Ascending aorta (tissue), 2 donors: ENCODE measurements at regions not wholly inside any gene's neighbourhood (a gene's known extent, or its start where the extent isn't known, plus 50 kb on each side); places are given as distances from the start of the nearest gene placed in this dataset.
"Not testable (repeated sequence)": the region's sequence is repeated elsewhere in the genome, so short reads cannot be mapped to it uniquely, and the experiment has no call there.

ENCODE experiments used
- DNase-seq, 2 donors: peaks; one replicate each; pipeline ENCODE4 v3.0.0-alpha.2; 2019; ENCODE audit warnings: low spot score in 2 of 2
- H3K27ac ChIP-seq, 2 donors: fragments of 200-600 bp; sonication (generic); one replicate each; pipeline ENCODE4 v1.5.1; 2016 to 2017; ENCODE audit warnings: mild to moderate bottlenecking in 1 of 2
- H3K27me3 ChIP-seq: fragments of 200-600 bp; sonication (generic); one replicate; pipeline ENCODE4 v1.5.1; 2017
- H3K36me3 ChIP-seq, 2 donors: fragments of 200-600 bp; sonication (generic); one replicate each; pipeline ENCODE4 v1.5.1; 2016
- H3K4me1 ChIP-seq, 2 donors: fragments of 200-600 bp; sonication (generic); one replicate each; pipeline ENCODE4 v1.5.1; 2016 to 2017; ENCODE audit warnings: mild to moderate bottlenecking in 1 of 2
- H3K4me3 ChIP-seq, 2 donors: fragments of 200-600 bp; sonication (generic); one replicate each; pipeline ENCODE4 v1.5.1; 2016 to 2017; ENCODE audit warnings: mild to moderate bottlenecking in 1 of 2
- H3K9me3 ChIP-seq, 2 donors: fragments of 200-600 bp; sonication (generic); one replicate each; pipeline ENCODE4 v1.5.1; 2016
- CTCF ChIP-seq, 3 experiments: fragments of 200-600 bp in 2 of 3; fragments of 450-650 bp in 1 of 3; sonication (generic) in 2 of 3; IDR thresholded peaks; one replicate each; pipeline ENCODE4 v1.5.1; 2016 to 2019; ENCODE audit warnings: antibody characterized with exemption in 3 of 3, mild to moderate bottlenecking in 1 of 3, moderate library complexity in 1 of 3
- intact Hi-C: fragments of 100-400 bp; cut with DNase I; formaldehyde crosslinking; loops from one replicate; pipeline ENCODE4 v1.15.1; 2023

DNA sequence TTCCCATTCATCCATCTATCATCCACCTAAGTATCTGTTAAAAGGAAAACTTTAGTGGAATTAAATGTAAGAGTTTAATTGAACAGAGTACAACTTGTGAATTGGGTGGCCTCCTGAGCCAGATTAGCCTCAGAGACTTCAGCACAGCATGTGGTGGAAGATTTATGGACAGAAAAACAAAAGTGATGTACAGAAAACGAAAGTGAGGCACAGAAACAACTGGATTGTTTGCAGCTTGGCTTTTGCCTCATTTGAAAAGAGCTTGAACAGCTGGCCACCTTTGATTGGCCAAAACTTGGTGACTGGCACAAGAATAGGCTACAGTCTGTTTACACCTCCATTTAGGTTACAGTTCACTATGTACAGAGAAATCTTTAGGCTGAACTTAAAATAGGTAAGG, 1463.4 kb upstream of the CELF2 start:
- Histone ChIP-seq H3K27me3 (no peaks in the 10 kb centered on the region), H3K27ac (no peak overlapping the region), H3K4me3 (no peak overlapping the region), H3K9me3 (peaks cover 0 to 6% of the 10 kb centered on the region in 2 donors), H3K36me3 (no peaks in the 10 kb centered on the region), H3K4me1 (no peaks in the 10 kb centered on the region)
- no peak for TF ChIP-seq CTCF (IDR thresholded peaks at IDR 0.05)
- no peak for DNase-seq
- intact Hi-C loops: no loop called here

DNA sequence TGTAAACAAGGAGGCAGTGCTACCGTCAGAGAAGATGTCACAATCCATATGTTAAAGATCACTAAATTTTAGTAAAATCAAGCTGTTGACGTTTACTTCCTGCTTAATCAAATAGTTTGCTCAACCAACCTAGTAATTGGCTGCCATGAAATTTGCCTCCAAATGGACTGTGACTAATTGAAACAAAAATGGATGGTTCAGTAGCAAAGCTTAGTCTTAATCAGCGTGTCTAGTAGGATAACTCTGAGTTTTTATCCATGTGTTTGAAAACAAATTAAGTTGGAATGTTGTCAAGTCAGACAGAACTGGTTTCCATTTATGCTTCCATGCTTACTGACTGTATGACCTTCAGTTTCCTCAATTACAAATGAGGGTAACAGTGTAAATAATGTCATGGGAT, 1456.7 kb upstream of the CELF2 start:
- H3K9me3 ChIP-seq: no peaks in the 10 kb centered on the region
- H3K4me3 ChIP-seq: no peak overlapping the region
- intact Hi-C loops: no loop called here
- no peak for TF ChIP-seq CTCF (IDR thresholded peaks at IDR 0.05)
- H3K27me3 ChIP-seq: no peaks in the 10 kb centered on the region
- DNase-seq: no peak
- H3K36me3 ChIP-seq: no peaks in the 10 kb centered on the region
- H3K27ac ChIP-seq: no peak overlapping the region
- H3K4me1 ChIP-seq: no peaks in the 10 kb centered on the region

DNA sequence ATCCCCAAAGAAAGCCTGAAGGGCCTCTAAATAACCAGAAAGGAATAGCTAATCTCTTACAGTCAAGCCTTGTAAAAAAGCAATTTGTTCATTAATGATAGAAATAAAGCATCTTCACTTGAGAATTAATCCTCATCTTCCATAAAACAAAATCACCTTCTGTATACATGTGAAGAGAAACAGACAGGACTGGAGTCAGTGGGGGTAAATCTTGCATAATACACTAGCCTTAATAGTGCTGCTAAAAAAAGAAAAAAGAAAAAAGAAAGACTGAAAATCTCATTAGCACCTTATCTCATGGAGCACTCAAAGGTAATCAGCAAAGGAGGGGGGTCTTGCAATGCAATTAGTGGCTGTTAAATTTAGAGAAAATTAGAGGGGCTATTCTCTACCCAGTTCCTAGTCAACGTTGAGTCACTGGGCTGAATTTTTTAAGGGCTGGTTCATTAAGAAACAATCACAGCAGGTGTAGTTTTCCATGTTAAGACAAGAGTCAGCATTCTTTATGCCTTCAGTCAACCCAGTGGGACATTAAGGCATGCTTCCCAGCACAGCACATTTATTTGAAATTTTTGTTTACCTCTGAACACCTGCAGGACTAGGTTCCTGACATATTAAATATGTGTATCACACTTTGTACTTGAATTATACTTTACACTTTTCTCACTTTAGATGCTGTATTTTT, 1455.7 kb upstream of the CELF2 start:
- Histone ChIP-seq H3K27me3 (no peaks in the 10 kb centered on the region), H3K27ac (no peak overlapping the region), H3K4me1 (no peaks in the 10 kb centered on the region), H3K36me3 (no peaks in the 10 kb centered on the region), H3K4me3 (no peak overlapping the region), H3K9me3 (no peaks in the 10 kb centered on the region)
- intact Hi-C loops: no loop called here
- DNase-seq: no peak
- no peak for TF ChIP-seq CTCF (IDR thresholded peaks at IDR 0.05)

- intact Hi-C loops: no loop called here
- Histone ChIP-seq H3K4me1 (no peaks in the 10 kb centered on the region), H3K36me3 (no peaks in the 10 kb centered on the region), H3K4me3 (no peak overlapping the region), H3K27me3 (no peaks in the 10 kb centered on the region), H3K27ac (no peak overlapping the region), H3K9me3 (no peaks in the 10 kb centered on the region)
- DNase-seq: no peak
- no peak for TF ChIP-seq CTCF (IDR thresholded peaks at IDR 0.05)
These were observed 1439.9 kb upstream of the CELF2 start for GRCh38 chr10:9577746-9578145.

DNA sequence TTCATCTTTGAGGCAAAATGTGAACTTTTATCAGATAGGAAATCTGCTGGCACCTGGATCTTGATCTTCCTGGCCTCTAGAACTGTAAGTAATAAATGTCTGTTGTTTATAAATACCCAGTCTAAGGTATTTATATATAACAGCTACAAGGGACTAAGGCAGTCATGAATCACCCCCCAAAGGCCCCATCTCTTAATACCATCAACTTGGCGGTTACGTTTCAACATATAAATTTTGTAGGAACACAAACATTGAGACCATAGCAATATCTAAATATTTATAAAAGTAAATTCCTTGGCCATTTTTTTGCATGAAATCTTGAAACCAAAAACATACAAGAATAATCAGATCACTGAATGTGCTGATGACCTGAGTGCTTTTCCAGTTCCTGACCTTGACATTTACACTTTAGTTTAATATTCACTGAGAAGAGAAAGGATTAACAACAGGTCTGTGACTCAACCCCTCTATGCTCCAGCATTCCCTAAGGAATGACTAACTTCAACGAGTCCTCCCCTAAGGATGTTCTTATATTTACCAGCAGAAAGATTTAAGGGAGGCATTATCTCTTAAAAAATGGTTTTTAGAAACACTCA, 1438.5 kb upstream of the CELF2 start:
- no peaks in the 10 kb centered on the region for H3K4me1 ChIP-seq
- H3K9me3 ChIP-seq: no peaks in the 10 kb centered on the region
- H3K27ac ChIP-seq: no peak overlapping the region
- H3K4me3 ChIP-seq: no peak overlapping the region
- no peak for DNase-seq
- intact Hi-C loops: no loop called here
- H3K27me3 ChIP-seq: no peaks in the 10 kb centered on the region
- TF ChIP-seq CTCF (IDR thresholded peaks at IDR 0.05): no peak
- H3K36me3 ChIP-seq: no peaks in the 10 kb centered on the region

DNA sequence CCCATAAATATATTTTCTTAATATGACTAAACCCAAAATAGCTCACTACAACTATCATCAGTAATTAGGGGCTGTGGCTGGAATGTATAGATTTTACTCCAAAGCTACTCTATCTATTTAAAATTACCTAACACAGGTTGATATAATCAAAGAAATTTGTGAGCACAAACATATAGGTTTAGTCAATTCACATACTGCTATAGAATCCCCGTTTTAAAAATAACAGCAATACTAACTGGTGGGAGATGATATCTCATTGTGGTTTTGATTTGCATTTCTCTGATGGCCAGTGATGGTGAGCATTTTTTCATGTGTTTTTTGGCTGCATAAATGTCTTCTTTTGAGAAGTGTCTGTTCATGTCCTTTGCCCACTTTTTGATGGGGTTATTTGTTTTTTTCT, 1434.9 kb upstream of the CELF2 start:
- H3K27me3 ChIP-seq, intact Hi-C loops: not testable (repeated sequence)

More for the DNA sequence above, 1434.9 kb upstream of the CELF2 start:
- not testable (repeated sequence) for H3K36me3 ChIP-seq, H3K27ac ChIP-seq, H3K4me3 ChIP-seq, H3K4me1 ChIP-seq, DNase-seq, H3K9me3 ChIP-seq
